Epithelial cell of proximal tubule (primary cell): ENCODE measurements at regions not wholly inside any gene's neighbourhood (a gene's known extent, or its start where the extent isn't known, plus 50 kb on each side); places are given as distances from the start of the nearest gene placed in this dataset.

Source experiments
- DNase-seq: peaks from one replicate; pipeline ENCODE4 v3.0.0-alpha.2; 2011; ENCODE audit warnings: low read depth
- H3K4me3 ChIP-seq: 2 replicates; pipeline ENCODE4 v1.5.1; 2011; ENCODE audit warnings: low read depth, mild to moderate bottlenecking, low read length
- CTCF ChIP-seq: conservative IDR thresholded peaks from 2 replicates; pipeline ENCODE4 v1.5.1; 2012; ENCODE audit warnings: low read depth, mild to moderate bottlenecking, low read length

GRCh38 chr1:25066731-25067517 lies 136.8 kb upstream of the RUNX3 start:
- TF ChIP-seq CTCF = no peak
- DNase-seq = no peak
- no peak overlapping the region for H3K4me3 ChIP-seq

GRCh38 chr1:25066256-25066655 lies 136.2 kb upstream of the RUNX3 start:
- TF ChIP-seq CTCF = no peak
- H3K4me3 ChIP-seq = no peak overlapping the region
- no peak for DNase-seq

GRCh38 chr1:25065795-25066238 lies 135.7 kb upstream of the RUNX3 start:
- no peak for TF ChIP-seq CTCF
- H3K4me3 ChIP-seq = no peak overlapping the region
- no peak for DNase-seq

- no peak overlapping the region for H3K4me3 ChIP-seq
- DNase-seq = no peak
- TF ChIP-seq CTCF = no peak
Measured at GRCh38 chr1:25065321-25065721, 135.2 kb upstream of the RUNX3 start.

- no peak overlapping the region for H3K4me3 ChIP-seq
- DNase-seq = no peak
- no peak for TF ChIP-seq CTCF
Measured at GRCh38 chr1:25064465-25065240, 134.6 kb upstream of the RUNX3 start.

GRCh38 chr1:25063591-25064416 lies 133.7 kb upstream of the RUNX3 start:
- TF ChIP-seq CTCF = no peak
- no peak overlapping the region for H3K4me3 ChIP-seq
- DNase-seq = no peak
